Osteoblast (primary cell): ENCODE measurements at regions not wholly inside any gene's neighbourhood (a gene's known extent, or its start where the extent isn't known, plus 50 kb on each side); places are given as distances from the start of the nearest gene placed in this dataset.

Source experiments
- DNase-seq: peaks from one replicate; pipeline ENCODE4 v3.0.0; 2011; ENCODE audit warnings: low spot score, mixed read lengths; ENCODE audit not compliant: insufficient read length; ENCODE audit errors: missing footprints
- H2AFZ ChIP-seq: 2 replicates; pipeline ENCODE4 v1.6.0; 2011; ENCODE audit warnings: mild to moderate bottlenecking, low read length
- H3K27ac ChIP-seq: 2 replicates; pipeline ENCODE4 v1.5.1; 2011; ENCODE audit warnings: mild to moderate bottlenecking, low read depth, low read length, moderate library complexity
- H3K27me3 ChIP-seq: 2 replicates; pipeline ENCODE4 v1.6.0; 2012; ENCODE audit warnings: mild to moderate bottlenecking, control low read depth, inconsistent platforms, low read length, moderate library complexity; ENCODE audit not compliant: insufficient read depth
- H3K36me3 ChIP-seq: 2 replicates; pipeline ENCODE4 v1.5.1; 2011; ENCODE audit warnings: mild to moderate bottlenecking, low read length, control low read depth, moderate library complexity; ENCODE audit not compliant: insufficient read depth
- H3K4me1 ChIP-seq: 2 replicates; pipeline ENCODE4 v1.5.1; 2011; ENCODE audit warnings: mild to moderate bottlenecking, low read length, control low read depth, moderate library complexity; ENCODE audit not compliant: insufficient read depth
- H3K4me2 ChIP-seq: 2 replicates; pipeline ENCODE4 v1.6.0; 2011; ENCODE audit warnings: mild to moderate bottlenecking, low read length; ENCODE audit not compliant: insufficient read depth
- H3K4me3 ChIP-seq: fragments of 200-600 bp; sonication (generic); 3 replicates; pipeline ENCODE4 v1.5.1; 2012; ENCODE audit warnings: mild to moderate bottlenecking, low read length, inconsistent platforms; ENCODE audit not compliant: insufficient read depth
- H3K79me2 ChIP-seq: 2 replicates; pipeline ENCODE4 v1.6.0; 2012; ENCODE audit warnings: mild to moderate bottlenecking, low read length, control low read depth, inconsistent platforms; ENCODE audit not compliant: insufficient read depth
- H3K9me3 ChIP-seq: 2 replicates; pipeline ENCODE4 v1.5.1; 2011; ENCODE audit warnings: low read depth, low read length, control low read depth
- H4K20me1 ChIP-seq: 2 replicates; pipeline ENCODE4 v1.6.0; 2012; ENCODE audit warnings: mild to moderate bottlenecking, low read length, control low read depth; ENCODE audit not compliant: insufficient read depth
- CTCF ChIP-seq: IDR thresholded peaks from 2 replicates; pipeline ENCODE4 v1.5.1; 2011; ENCODE audit warnings: mild to moderate bottlenecking, low read depth, low read length, moderate library complexity; ENCODE audit errors: extremely low read depth

- H4K20me1 ChIP-seq: no peaks in the 10 kb centered on the region
- no peaks in the 10 kb centered on the region for H3K4me1 ChIP-seq
- no peaks in the 10 kb centered on the region for H3K27me3 ChIP-seq
- no peaks in the 10 kb centered on the region for H3K79me2 ChIP-seq
- no peak for TF ChIP-seq CTCF
- H3K27ac ChIP-seq: no peak overlapping the region
- H3K4me2 ChIP-seq: no peak overlapping the region
- peak; percentile 11 for DNase-seq
- H3K9me3 ChIP-seq: no peaks in the 10 kb centered on the region
- H3K36me3 ChIP-seq: no peaks in the 10 kb centered on the region
- H3K4me3 ChIP-seq: no peak overlapping the region
- no peak overlapping the region for H2AFZ ChIP-seq
Observed at GRCh38 chr3:53948174-53948573, 56.5 kb upstream of the SELENOK start.

- TF ChIP-seq CTCF: no peak
- H3K9me3 ChIP-seq: no peaks in the 10 kb centered on the region
- H3K27me3 ChIP-seq: no peaks in the 10 kb centered on the region
- H3K4me3 ChIP-seq: no peak overlapping the region
- no peak overlapping the region for H3K4me2 ChIP-seq
- H3K36me3 ChIP-seq: no peaks in the 10 kb centered on the region
- no peak for DNase-seq
- H3K79me2 ChIP-seq: no peaks in the 10 kb centered on the region
- no peak overlapping the region for H2AFZ ChIP-seq
- H3K27ac ChIP-seq: no peak overlapping the region
- no peaks in the 10 kb centered on the region for H4K20me1 ChIP-seq
- no peaks in the 10 kb centered on the region for H3K4me1 ChIP-seq
Observed at GRCh38 chr3:53944028-53944427, 52.4 kb upstream of the SELENOK start.

- Histone ChIP-seq H3K9me3 (no peaks in the 10 kb centered on the region), H3K4me2 (no peak overlapping the region), H3K4me3 (no peak overlapping the region), H2AFZ (no peak overlapping the region), H3K36me3 (no peaks in the 10 kb centered on the region), H4K20me1 (no peaks in the 10 kb centered on the region), H3K4me1 (no peaks in the 10 kb centered on the region), H3K79me2 (no peaks in the 10 kb centered on the region), H3K27me3 (no peaks in the 10 kb centered on the region), H3K27ac (no peak overlapping the region)
- no peak for TF ChIP-seq CTCF
- no peak for DNase-seq
Observed at GRCh38 chr3:53941950-53942349, 50.3 kb upstream of the SELENOK start.
